Transverse colon (tissue), 4 donors: ENCODE measurements at regions not wholly inside any gene's neighbourhood (a gene's known extent, or its start where the extent isn't known, plus 50 kb on each side); places are given as distances from the start of the nearest gene placed in this dataset.

Experiments used
- DNase-seq: peaks from one replicate; pipeline ENCODE4 v3.0.0-alpha.2; 2019
- H3K27ac ChIP-seq, 4 donors: fragments of 200-600 bp; sonication (generic); 2 replicates each; pipeline ENCODE4 v1.5.1; 2016 to 2018; ENCODE audit warnings: inconsistent platforms in 4 of 4
- H3K27me3 ChIP-seq: fragments of 200-600 bp; sonication (generic); 2 replicates; pipeline ENCODE4 v1.5.1; 2017; ENCODE audit warnings: inconsistent platforms
- H3K36me3 ChIP-seq, 4 donors: fragments of 200-600 bp; sonication (generic); 2 replicates each; pipeline ENCODE4 v1.5.1; 2017 to 2019; ENCODE audit warnings: inconsistent platforms in 4 of 4
- H3K4me1 ChIP-seq, 4 donors: fragments of 200-600 bp; sonication (generic); 2 replicates each; pipeline ENCODE4 v1.5.1; 2017 to 2020; ENCODE audit warnings: inconsistent platforms in 4 of 4
- H3K4me3 ChIP-seq, 4 donors: fragments of 200-600 bp; sonication (generic); 1 replicate in 1 of 4; 2 replicates in 3 of 4; pipeline versions ENCODE4 v1.5.1 to v1.6.1; 2017 to 2019; ENCODE audit warnings: inconsistent platforms in 4 of 4
- H3K9me3 ChIP-seq, 2 donors: fragments of 200-600 bp; sonication (generic); 2 replicates each; pipeline ENCODE4 v1.5.1; 2017 to 2019; ENCODE audit warnings: inconsistent platforms in 2 of 2
- EP300 ChIP-seq: sonication (generic); formaldehyde crosslinking; IDR thresholded peaks from one replicate; pipeline ENCODE4 v1.6.1; 2017; ENCODE audit warnings: antibody characterized with exemption, low read depth
- POLR2A ChIP-seq: fragments of 450-650 bp; IDR thresholded peaks from one replicate; pipeline ENCODE4 v1.6.1; 2016; ENCODE audit warnings: antibody characterized with exemption, mild to moderate bottlenecking, moderate library complexity
- POLR2AphosphoS5 ChIP-seq, 3 donors: sonication (generic); formaldehyde crosslinking; IDR thresholded peaks; one replicate each; pipeline ENCODE4 v1.6.1; 2016; ENCODE audit warnings: antibody characterized with exemption in 3 of 3
- WGBS, 2 donors: methylation state at CpG; one replicate each; pipeline ENCODE4 v1.1.5; 2018; ENCODE audit warnings: low coverage in 1 of 2; 5-methylcytosine and 5-hydroxymethylcytosine counted together
- in situ Hi-C, 4 donors: fragments of 200-750 bp; cut with MboI; loops; one replicate each; pipeline versions ENCODE4 v1.15.0 to v1.15.1; 2017; ENCODE audit warnings: low sequenced_read_pairs in 3 of 4, low pct_ligation_motif_present in 1 of 4, low pct_unique_long_range_greater_than_20kb in 1 of 4
- intact Hi-C: fragments of 100-400 bp; cut with DNase I; formaldehyde crosslinking; loops from one replicate; pipeline ENCODE4 v1.15.1; 2023; ENCODE audit warnings: low total_unique reads
- TF ChIP-seq, protein P1 (sequence below), 5 experiments: fragments of 200-600 bp in 3 of 5; fragments of 450-650 bp in 2 of 5; sonication (generic) in 3 of 5; IDR thresholded peaks; 1 replicate in 2 of 5; 2 replicates in 3 of 5; pipeline ENCODE4 v1.5.1; 2016 to 2017; ENCODE audit warnings: antibody characterized with exemption in 5 of 5, inconsistent platforms in 3 of 5, mild to moderate bottlenecking in 2 of 5, moderate library complexity in 1 of 5

- Histone ChIP-seq H3K27me3 (no peaks in the 10 kb centered on the region), H3K27ac (no peak overlapping the region), H3K4me3 (no peak overlapping the region), H3K9me3 (no peaks in the 10 kb centered on the region), H3K36me3 (no peaks in the 10 kb centered on the region), H3K4me1 (no peaks in the 10 kb centered on the region)
- 85 to 89% methylated on average over 7 of the region's 7 CpGs for WGBS, 2 donors
- no peak for TF ChIP-seq POLR2A
- TF ChIP-seq, protein P1, sequence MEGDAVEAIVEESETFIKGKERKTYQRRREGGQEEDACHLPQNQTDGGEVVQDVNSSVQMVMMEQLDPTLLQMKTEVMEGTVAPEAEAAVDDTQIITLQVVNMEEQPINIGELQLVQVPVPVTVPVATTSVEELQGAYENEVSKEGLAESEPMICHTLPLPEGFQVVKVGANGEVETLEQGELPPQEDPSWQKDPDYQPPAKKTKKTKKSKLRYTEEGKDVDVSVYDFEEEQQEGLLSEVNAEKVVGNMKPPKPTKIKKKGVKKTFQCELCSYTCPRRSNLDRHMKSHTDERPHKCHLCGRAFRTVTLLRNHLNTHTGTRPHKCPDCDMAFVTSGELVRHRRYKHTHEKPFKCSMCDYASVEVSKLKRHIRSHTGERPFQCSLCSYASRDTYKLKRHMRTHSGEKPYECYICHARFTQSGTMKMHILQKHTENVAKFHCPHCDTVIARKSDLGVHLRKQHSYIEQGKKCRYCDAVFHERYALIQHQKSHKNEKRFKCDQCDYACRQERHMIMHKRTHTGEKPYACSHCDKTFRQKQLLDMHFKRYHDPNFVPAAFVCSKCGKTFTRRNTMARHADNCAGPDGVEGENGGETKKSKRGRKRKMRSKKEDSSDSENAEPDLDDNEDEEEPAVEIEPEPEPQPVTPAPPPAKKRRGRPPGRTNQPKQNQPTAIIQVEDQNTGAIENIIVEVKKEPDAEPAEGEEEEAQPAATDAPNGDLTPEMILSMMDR (IDR thresholded peaks at IDR 0.05) = no peak
- TF ChIP-seq POLR2AphosphoS5 (IDR thresholded peaks at IDR 0.05) = no peak
- no peak for TF ChIP-seq EP300
- intact Hi-C loops (no loop called here), in situ Hi-C loops (no loop called here)
- DNase-seq = no peak
These were observed 357.6 kb upstream of the KIRREL3 start for GRCh38 chr11:127358160-127358559.

DNA sequence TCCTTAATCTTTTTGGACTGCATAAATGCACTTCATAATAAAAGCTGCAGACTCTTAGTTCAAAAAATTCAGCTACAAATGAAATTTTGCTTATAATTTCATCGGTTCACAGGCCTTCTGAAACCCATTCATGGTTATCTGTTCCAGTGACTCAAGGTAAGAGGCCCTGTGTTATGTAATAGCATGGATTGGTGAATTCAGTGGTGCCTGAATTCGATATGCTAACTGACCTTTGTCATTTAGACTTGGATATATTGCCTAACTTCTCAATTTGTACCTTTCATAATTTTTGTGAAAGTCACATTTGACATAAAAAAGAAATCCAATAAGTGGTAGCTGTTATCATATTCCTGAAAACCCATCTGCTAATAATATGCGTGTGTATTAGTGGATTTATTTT is 349.9 kb upstream of the KIRREL3 start:
- TF ChIP-seq POLR2AphosphoS5 (IDR thresholded peaks at IDR 0.05) = no peak
- no peak for TF ChIP-seq EP300
- TF ChIP-seq, protein P1 (IDR thresholded peaks at IDR 0.05) = no peak
- no peak for TF ChIP-seq POLR2A
- no peaks in the 10 kb centered on the region for H3K9me3 ChIP-seq
- H3K27ac ChIP-seq = no peak overlapping the region
- DNase-seq = no peak
- no peaks in the 10 kb centered on the region for H3K36me3 ChIP-seq
- no peaks in the 10 kb centered on the region for H3K4me1 ChIP-seq
- in situ Hi-C loops = no loop called here
- H3K27me3 ChIP-seq = no peaks in the 10 kb centered on the region
- no peak overlapping the region for H3K4me3 ChIP-seq
- intact Hi-C loops = no loop called here
- 73 to 78% methylated on average over 3 of the region's 3 CpGs for WGBS, 2 donors

DNA sequence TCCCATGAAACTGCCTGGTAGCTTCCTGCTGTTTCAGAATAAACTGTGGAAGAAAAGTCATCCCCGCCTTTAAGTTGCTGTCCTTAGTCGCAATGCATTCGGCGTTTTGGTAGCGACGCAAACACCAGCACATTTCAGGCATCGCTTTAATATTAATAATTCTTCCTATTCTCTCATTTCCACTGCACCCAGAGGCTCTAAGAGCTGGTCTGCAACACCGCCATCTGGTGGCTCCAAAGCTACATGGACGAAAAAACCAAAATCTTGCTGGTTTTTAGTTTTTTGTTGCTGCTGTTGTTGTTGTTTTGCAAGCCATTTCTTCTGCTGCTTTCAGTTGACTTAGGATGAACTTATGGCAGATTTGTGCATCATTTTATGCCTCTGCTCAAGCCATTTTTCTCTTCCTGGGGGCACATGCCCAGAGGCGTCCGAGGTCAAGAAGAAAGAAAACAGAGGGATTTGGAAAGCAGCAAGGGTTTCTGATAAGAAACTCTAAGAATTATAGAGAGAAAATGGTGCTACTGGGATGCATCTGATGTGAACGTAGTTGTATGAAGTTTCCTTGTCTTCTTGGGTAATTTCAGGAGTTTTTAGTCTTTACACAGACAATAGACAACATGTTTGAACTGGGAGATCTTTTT is 345.4 kb upstream of the KIRREL3 start:
- DNase-seq = no peak
- TF ChIP-seq POLR2A = no peak
- TF ChIP-seq, protein P1 (IDR thresholded peaks at IDR 0.05) = peak; percentile 37 to 58 (median 44)
- no peaks in the 10 kb centered on the region for H3K27me3 ChIP-seq
- H3K4me1 ChIP-seq = no peaks in the 10 kb centered on the region
- intact Hi-C loops (loop anchor here (5.0 kb wide), 1 partner anchor 904 kb away; no protein-coding TSS in a partner anchor), in situ Hi-C loops (loop anchor here in 1 of 4 donors (10.0 kb wide), 1 partner anchor 901 kb away; no protein-coding TSS in a partner anchor)
- H3K9me3 ChIP-seq = no peaks in the 10 kb centered on the region
- WGBS, 2 donors = 56 to 59% methylated on average over 11 to 12 of the region's 12 CpGs
- no peaks in the 10 kb centered on the region for H3K36me3 ChIP-seq
- no peak overlapping the region for H3K27ac ChIP-seq
- H3K4me3 ChIP-seq = no peak overlapping the region

- intact Hi-C loops (no loop called here), in situ Hi-C loops (loop anchor here in 1 of 4 donors (10.0 kb wide), 1 partner anchor 896 kb away; no protein-coding TSS in a partner anchor)
- no peak overlapping the region for H3K4me3 ChIP-seq
- no peaks in the 10 kb centered on the region for H3K27me3 ChIP-seq
- H3K36me3 ChIP-seq = no peaks in the 10 kb centered on the region
- no peak overlapping the region for H3K27ac ChIP-seq
- H3K9me3 ChIP-seq = no peaks in the 10 kb centered on the region
- no peaks in the 10 kb centered on the region for H3K4me1 ChIP-seq
- TF ChIP-seq POLR2A (no peak), EP300 (no peak), POLR2AphosphoS5 (IDR thresholded peaks at IDR 0.05) (no peak)
- TF ChIP-seq, protein P1 (IDR thresholded peaks at IDR 0.05) = no peak
- WGBS, 2 donors = 47 to 71% methylated on average over 1 of the region's 1 CpG
- DNase-seq = no peak
These were observed 339.9 kb upstream of the KIRREL3 start for GRCh38 chr11:127340438-127340837.
